Fibroblast of skin of right quadriceps (primary cell): ENCODE measurements at regions not wholly inside any gene's neighbourhood (a gene's known extent, or its start where the extent isn't known, plus 50 kb on each side); places are given as distances from the start of the nearest gene placed in this dataset.
A peak's percentile ranks its signal among the peaks of the same experiment; 100 is the strongest.

Experiments
- DNase-seq: peaks from one replicate; pipeline ENCODE4 v3.0.0-alpha.2; 2013

- DNase-seq: no peak
Observed at GRCh38 chr5:117463881-117464570, 889.4 kb upstream of the SEMA6A start.

- no peak for DNase-seq
Observed at GRCh38 chr5:117461966-117462365, 887.3 kb upstream of the SEMA6A start.

- no peak for DNase-seq
Observed at GRCh38 chr5:117461403-117461802, 886.8 kb upstream of the SEMA6A start.

- no peak for DNase-seq
Observed at GRCh38 chr5:117457656-117458055, 883.0 kb upstream of the SEMA6A start.

GRCh38 chr5:117456866-117457470 is 882.3 kb upstream of the SEMA6A start:
- DNase-seq: no peak

GRCh38 chr5:117455236-117456233 is 880.9 kb upstream of the SEMA6A start:
- no peak for DNase-seq

GRCh38 chr5:117454716-117455212 is 880.1 kb upstream of the SEMA6A start:
- DNase-seq: peak; percentile 11

GRCh38 chr5:117436846-117437245 is 862.2 kb upstream of the SEMA6A start:
- no peak for DNase-seq

- DNase-seq: no peak
Observed at GRCh38 chr5:117435203-117435602, 860.6 kb upstream of the SEMA6A start.

- DNase-seq: no peak
Observed at GRCh38 chr5:117434254-117434653, 859.6 kb upstream of the SEMA6A start.

GRCh38 chr5:117433818-117434217 is 859.2 kb upstream of the SEMA6A start:
- DNase-seq: no peak

- no peak for DNase-seq
Observed at GRCh38 chr5:117431091-117431490, 856.5 kb upstream of the SEMA6A start.

- no peak for DNase-seq
Observed at GRCh38 chr5:117425163-117425562, 850.5 kb upstream of the SEMA6A start.

GRCh38 chr5:117424559-117424958 is 849.9 kb upstream of the SEMA6A start:
- no peak for DNase-seq

GRCh38 chr5:117417501-117417900 is 842.9 kb upstream of the SEMA6A start:
- no peak for DNase-seq

GRCh38 chr5:117414926-117415325 is 840.3 kb upstream of the SEMA6A start:
- DNase-seq: peak; percentile 2

- DNase-seq: no peak
Observed at GRCh38 chr5:117411701-117412100, 837.1 kb upstream of the SEMA6A start.

GRCh38 chr5:117405197-117405596 is 830.6 kb upstream of the SEMA6A start:
- no peak for DNase-seq

GRCh38 chr5:117394506-117395157 is 820.0 kb upstream of the SEMA6A start:
- DNase-seq: no peak

- no peak for DNase-seq
Observed at GRCh38 chr5:117393125-117393524, 818.5 kb upstream of the SEMA6A start.

- no peak for DNase-seq
Observed at GRCh38 chr5:117380316-117380715, 805.7 kb upstream of the SEMA6A start.

- DNase-seq: no peak
Observed at GRCh38 chr5:117379521-117379920, 804.9 kb upstream of the SEMA6A start.

GRCh38 chr5:117376748-117377147 is 802.1 kb upstream of the SEMA6A start:
- DNase-seq: no peak
